HG02759 (cell line): ENCODE measurements at regions not wholly inside any gene's neighbourhood (a gene's known extent, or its start where the extent isn't known, plus 50 kb on each side); places are given as distances from the start of the nearest gene placed in this dataset.

ENCODE experiments used
- ATAC-seq: cut with Tn5 transposase; IDR thresholded peaks from one replicate; pipeline ENCODE4 v1.9.1; 2021; ENCODE audit warnings: mild to moderate bottlenecking, moderate library complexity; ENCODE audit not compliant: unreplicated experiment

- ATAC-seq = no peak
Measured at GRCh38 chr10:111493024-111493625, 416.3 kb downstream of the ADRA2A start.

GRCh38 chr10:111498560-111498959, 421.7 kb downstream of the ADRA2A start:
- ATAC-seq = no peak

GRCh38 chr10:111504376-111504775, 427.5 kb downstream of the ADRA2A start:
- no peak for ATAC-seq

GRCh38 chr10:111506266-111507034, 429.6 kb downstream of the ADRA2A start:
- no peak for ATAC-seq

- ATAC-seq = no peak
Measured at GRCh38 chr10:111511751-111512150, 434.9 kb downstream of the ADRA2A start.

- ATAC-seq = no peak
Measured at GRCh38 chr10:111515264-111515663, 438.4 kb downstream of the ADRA2A start.

GRCh38 chr10:111515706-111516105, 438.9 kb downstream of the ADRA2A start:
- no peak for ATAC-seq

- no peak for ATAC-seq
Measured at GRCh38 chr10:111516144-111516543, 439.3 kb downstream of the ADRA2A start.

- ATAC-seq = no peak
Measured at GRCh38 chr10:111522141-111522540, 445.3 kb downstream of the ADRA2A start.

GRCh38 chr10:111522551-111522950, 445.7 kb downstream of the ADRA2A start:
- ATAC-seq = no peak

GRCh38 chr10:111523016-111523415, 446.2 kb downstream of the ADRA2A start:
- no peak for ATAC-seq

GRCh38 chr10:111524134-111524533, 447.3 kb downstream of the ADRA2A start:
- no peak for ATAC-seq

GRCh38 chr10:111525696-111526095, 448.9 kb downstream of the ADRA2A start:
- no peak for ATAC-seq

GRCh38 chr10:111531690-111532089, 454.9 kb downstream of the ADRA2A start:
- ATAC-seq = no peak

GRCh38 chr10:111532139-111532538, 455.3 kb downstream of the ADRA2A start:
- no peak for ATAC-seq

- ATAC-seq = no peak
Measured at GRCh38 chr10:111539246-111539645, 462.4 kb downstream of the ADRA2A start.

GRCh38 chr10:111543854-111544253, 467.0 kb downstream of the ADRA2A start:
- ATAC-seq = no peak

- no peak for ATAC-seq
Measured at GRCh38 chr10:111545861-111546605, 469.2 kb downstream of the ADRA2A start.

GRCh38 chr10:111548084-111548726, 471.4 kb downstream of the ADRA2A start:
- no peak for ATAC-seq

GRCh38 chr10:111551001-111551400, 474.2 kb downstream of the ADRA2A start:
- no peak for ATAC-seq

- no peak for ATAC-seq
Measured at GRCh38 chr10:111556666-111557065, 479.8 kb downstream of the ADRA2A start.
